ENCODE measurements at regions not wholly inside any gene's neighbourhood (a gene's known extent, or its start where the extent isn't known, plus 50 kb on each side); places are given as distances from the start of the nearest gene placed in this dataset.
A peak's percentile ranks its signal among the peaks of the same experiment; 100 is the strongest.

GRCh38 chr3:61381745-61382392, 130.6 kb upstream of the FHIT start:
- TF ChIP-seq EZH2 (IDR thresholded peaks at IDR 0.05; ENCODE audit: low read length, missing control alignments) (no peak), CTCF (conservative IDR thresholded peaks at IDR 0.05 in 1 of 2, IDR thresholded peaks at IDR 0.05 in 1 of 2; ENCODE audit: low read depth in 1 of 2, low read length in 2 of 2) (peak; percentile 45)

All from fibroblast of lung (primary cell).